Activated CD8-positive, alpha-beta T cell treated with anti-CD3 and anti-CD28 coated beads for 36 hours (primary cell): ENCODE measurements at regions not wholly inside any gene's neighbourhood (a gene's known extent, or its start where the extent isn't known, plus 50 kb on each side); places are given as distances from the start of the nearest gene placed in this dataset.
A peak's percentile ranks its signal among the peaks of the same experiment; 100 is the strongest.

Experiments
- ATAC-seq: fragments of 200-7000 bp; cut with Tn5 transposase; one replicate; pipeline ENCODE4 v1.10.0; 2021; ENCODE audit warnings: mild to moderate bottlenecking, moderate library complexity
- CTCF ChIA-PET: fragments of 350-600 bp; sonication (Branson Sonifier 250); formaldehyde crosslinking; loops from one replicate; lab custom pipeline; 2021; ENCODE audit warnings: antibody characterized with exemption; lab: Charles Lee
- POLR2A ChIA-PET: fragments of 350-600 bp; sonication (Branson Sonifier 250); formaldehyde crosslinking; loops from one replicate; lab custom pipeline; 2021; ENCODE audit warnings: antibody characterized with exemption; lab: Charles Lee
- DNase-seq: peaks from one replicate; pipeline ENCODE4 v3.0.0-alpha.2; 2020
- H3K27ac Mint-ChIP-seq: one replicate; pipeline ENCODE4 v1.8.0; 2021; ENCODE audit warnings: mild to moderate bottlenecking, mixed read lengths
- H3K27me3 Mint-ChIP-seq: one replicate; pipeline ENCODE4 v1.8.0; 2021; ENCODE audit warnings: mixed read lengths
- H3K36me3 Mint-ChIP-seq: one replicate; pipeline ENCODE4 v1.8.0; 2021; ENCODE audit warnings: low read depth, mixed read lengths
- H3K4me1 Mint-ChIP-seq: one replicate; pipeline ENCODE4 v1.8.0; 2021; ENCODE audit warnings: low read depth, mixed read lengths
- H3K4me3 Mint-ChIP-seq: one replicate; pipeline ENCODE4 v1.8.0; 2021; ENCODE audit warnings: mild to moderate bottlenecking, moderate library complexity, mixed read lengths
- H3K9me3 Mint-ChIP-seq: one replicate; pipeline ENCODE4 v1.8.0; 2021; ENCODE audit warnings: mixed read lengths
- intact Hi-C: fragments of 100-400 bp; cut with micrococcal nuclease; formaldehyde crosslinking; loops from one replicate; pipeline ENCODE4 v1.10.0; 2022
- TF ChIP-seq, protein P1 (sequence below): fragments of 200-600 bp; IDR thresholded peaks from one replicate; pipeline ENCODE4 v1.8.0; 2022; ENCODE audit warnings: antibody characterized with exemption, mild to moderate bottlenecking

DNA sequence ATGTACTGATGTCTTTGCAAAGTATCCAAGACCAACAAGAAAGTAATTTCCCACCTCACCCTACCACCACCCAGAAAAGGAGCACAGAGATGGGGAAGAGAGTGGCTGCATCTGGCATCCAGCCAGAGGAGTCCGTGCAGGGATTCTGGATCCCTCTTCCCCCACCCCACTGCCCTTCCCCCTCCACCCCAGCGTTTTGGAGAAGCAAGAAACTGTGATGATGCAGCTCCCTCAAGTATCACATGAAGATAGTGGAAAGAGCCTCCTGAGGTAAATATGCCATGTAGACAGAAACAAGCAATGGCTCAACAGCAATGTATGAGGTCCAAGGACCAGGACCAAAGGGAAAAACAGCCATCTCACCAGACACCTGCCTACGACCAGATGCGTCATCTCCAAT lies 153.8 kb downstream of the DEPDC1B start:
- no peak for DNase-seq
- CTCF ChIA-PET: no interaction called here
- POLR2A ChIA-PET: no interaction called here
- Mint-ChIP-seq H3K4me1 (peaks cover 9% of the 10 kb centered on the region), H3K36me3 (no peaks in the 10 kb centered on the region), H3K4me3 (no peak overlapping the region), H3K27me3 (no peaks in the 10 kb centered on the region), H3K9me3 (no peaks in the 10 kb centered on the region), H3K27ac (no peak overlapping the region)
- no peak for ATAC-seq
- TF ChIP-seq, protein P1, sequence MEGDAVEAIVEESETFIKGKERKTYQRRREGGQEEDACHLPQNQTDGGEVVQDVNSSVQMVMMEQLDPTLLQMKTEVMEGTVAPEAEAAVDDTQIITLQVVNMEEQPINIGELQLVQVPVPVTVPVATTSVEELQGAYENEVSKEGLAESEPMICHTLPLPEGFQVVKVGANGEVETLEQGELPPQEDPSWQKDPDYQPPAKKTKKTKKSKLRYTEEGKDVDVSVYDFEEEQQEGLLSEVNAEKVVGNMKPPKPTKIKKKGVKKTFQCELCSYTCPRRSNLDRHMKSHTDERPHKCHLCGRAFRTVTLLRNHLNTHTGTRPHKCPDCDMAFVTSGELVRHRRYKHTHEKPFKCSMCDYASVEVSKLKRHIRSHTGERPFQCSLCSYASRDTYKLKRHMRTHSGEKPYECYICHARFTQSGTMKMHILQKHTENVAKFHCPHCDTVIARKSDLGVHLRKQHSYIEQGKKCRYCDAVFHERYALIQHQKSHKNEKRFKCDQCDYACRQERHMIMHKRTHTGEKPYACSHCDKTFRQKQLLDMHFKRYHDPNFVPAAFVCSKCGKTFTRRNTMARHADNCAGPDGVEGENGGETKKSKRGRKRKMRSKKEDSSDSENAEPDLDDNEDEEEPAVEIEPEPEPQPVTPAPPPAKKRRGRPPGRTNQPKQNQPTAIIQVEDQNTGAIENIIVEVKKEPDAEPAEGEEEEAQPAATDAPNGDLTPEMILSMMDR: no peak
- intact Hi-C loops: no loop called here

GRCh38 chr5:60545551-60545950 lies 154.4 kb downstream of the DEPDC1B start:
- Mint-ChIP-seq H3K9me3 (no peaks in the 10 kb centered on the region), H3K4me1 (peaks cover 15% of the 10 kb centered on the region), H3K36me3 (no peaks in the 10 kb centered on the region), H3K4me3 (no peak overlapping the region), H3K27ac (no peak overlapping the region), H3K27me3 (no peaks in the 10 kb centered on the region)
- CTCF ChIA-PET: no interaction called here
- ATAC-seq (no peak), DNase-seq (no peak)
- POLR2A ChIA-PET: no interaction called here
- TF ChIP-seq, protein P1: no peak
- intact Hi-C loops: no loop called here

DNA sequence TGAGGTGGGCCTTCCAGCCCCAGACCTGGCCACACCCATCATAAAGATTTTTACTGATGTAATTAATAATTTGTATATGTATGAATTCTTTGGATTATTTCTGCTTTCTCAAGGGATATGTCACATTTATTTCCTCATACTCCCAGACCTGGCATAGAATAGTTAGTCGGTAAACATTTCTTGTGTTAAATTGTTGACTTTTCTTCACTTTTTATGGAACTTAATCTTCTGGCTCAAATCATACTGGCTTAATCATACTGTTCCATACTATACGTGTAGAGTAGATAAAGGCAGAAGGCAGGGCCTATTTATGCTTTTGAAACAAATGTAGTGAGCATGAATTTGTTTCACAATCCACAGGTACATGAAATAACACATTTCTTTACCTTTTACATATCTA lies 155.8 kb downstream of the DEPDC1B start:
- TF ChIP-seq, protein P1: no peak
- no peak overlapping the region for H3K4me3 Mint-ChIP-seq
- no peaks in the 10 kb centered on the region for H3K36me3 Mint-ChIP-seq
- ATAC-seq (no peak), DNase-seq (no peak)
- no peak overlapping the region for H3K27ac Mint-ChIP-seq
- CTCF ChIA-PET: no interaction called here
- no peaks in the 10 kb centered on the region for H3K27me3 Mint-ChIP-seq
- peaks cover 23% of the 10 kb centered on the region for H3K4me1 Mint-ChIP-seq
- intact Hi-C loops: no loop called here
- POLR2A ChIA-PET: no interaction called here
- H3K9me3 Mint-ChIP-seq: no peaks in the 10 kb centered on the region

- peaks cover 25% of the 10 kb centered on the region for H3K4me1 Mint-ChIP-seq
- ChIA-PET POLR2A (no interaction called here), CTCF (no interaction called here)
- peak overlapping the region; percentile 7 for H3K27ac Mint-ChIP-seq
- no peak overlapping the region for H3K4me3 Mint-ChIP-seq
- TF ChIP-seq, protein P1: no peak
- no peaks in the 10 kb centered on the region for H3K36me3 Mint-ChIP-seq
- H3K9me3 Mint-ChIP-seq: no peaks in the 10 kb centered on the region
- ATAC-seq: no peak
- intact Hi-C loops: no loop called here
- DNase-seq: no peak
- no peaks in the 10 kb centered on the region for H3K27me3 Mint-ChIP-seq
These were observed 158.0 kb downstream of the DEPDC1B start for GRCh38 chr5:60541980-60542379.

GRCh38 chr5:60540856-60541805 lies 158.8 kb downstream of the DEPDC1B start:
- ChIA-PET POLR2A (no interaction called here), CTCF (no interaction called here)
- H3K9me3 Mint-ChIP-seq: no peaks in the 10 kb centered on the region
- no peaks in the 10 kb centered on the region for H3K36me3 Mint-ChIP-seq
- DNase-seq: peak; percentile 66
- peaks cover 25% of the 10 kb centered on the region for H3K4me1 Mint-ChIP-seq
- intact Hi-C loops: no loop called here
- ATAC-seq: peak; percentile 82
- TF ChIP-seq, protein P1: no peak
- no peaks in the 10 kb centered on the region for H3K27me3 Mint-ChIP-seq
- peak overlapping the region; percentile 7 for H3K27ac Mint-ChIP-seq
- no peak overlapping the region for H3K4me3 Mint-ChIP-seq
